Panc1 (cell line): ENCODE measurements at regions not wholly inside any gene's neighbourhood (a gene's known extent, or its start where the extent isn't known, plus 50 kb on each side); places are given as distances from the start of the nearest gene placed in this dataset.

Source experiments
- CTCF ChIP-seq: fragments of 450-650 bp; IDR thresholded peaks from 2 replicates; pipeline ENCODE4 v1.5.1; 2017; ENCODE audit warnings: mild to moderate bottlenecking
- POLR2AphosphoS5 ChIP-seq: IDR thresholded peaks from 2 replicates; pipeline ENCODE4 v1.6.1; 2012; ENCODE audit warnings: mild to moderate bottlenecking, low read depth, low read length, moderate library complexity
- REST ChIP-seq, 2 experiments: IDR thresholded peaks; 2 replicates each; pipeline ENCODE4 v1.6.1; 2011 to 2012; ENCODE audit warnings: low read depth in 2 of 2, control low read depth in 1 of 2, low read length in 1 of 2, mild to moderate bottlenecking in 1 of 2, moderate library complexity in 1 of 2; ENCODE audit not compliant: insufficient read depth in 1 of 2
- SIN3A ChIP-seq: IDR thresholded peaks from 2 replicates; pipeline ENCODE4 v1.6.1; 2012; ENCODE audit warnings: low read depth, mild to moderate bottlenecking, low read length, moderate library complexity, borderline replicate concordance; ENCODE audit not compliant: insufficient read depth

GRCh38 chr12:30507576-30507975, 188.1 kb downstream of the IPO8 start:
- no peak for TF ChIP-seq POLR2AphosphoS5
- TF ChIP-seq CTCF = no peak
- TF ChIP-seq REST (IDR thresholded peaks at IDR 0.05; ENCODE audit: insufficient read depth in 1 of 2, low read depth in 2 of 2, low read length in 1 of 2) = no peak
- no peak for TF ChIP-seq SIN3A
